MM.1S (cell line): ENCODE measurements at regions not wholly inside any gene's neighbourhood (a gene's known extent, or its start where the extent isn't known, plus 50 kb on each side); places are given as distances from the start of the nearest gene placed in this dataset.

Source experiments
- DNase-seq: peaks from one replicate; pipeline ENCODE4 v3.0.0-alpha.2; 2015
- H2AFZ ChIP-seq: fragments of 300-600 bp; sonication (generic); 2 replicates; pipeline ENCODE4 v1.6.0; 2016; ENCODE audit warnings: antibody characterized with exemption, low read length
- H3F3A ChIP-seq: fragments of 300-600 bp; sonication (generic); 2 replicates; pipeline ENCODE4 v1.6.1; 2016; ENCODE audit warnings: mild to moderate bottlenecking, antibody characterized with exemption, low read length, moderate library complexity, mixed read lengths; ENCODE audit not compliant: insufficient read depth
- H3K27ac ChIP-seq: fragments of 300-600 bp; sonication (generic); 2 replicates; pipeline ENCODE4 v1.5.1; 2016; ENCODE audit warnings: mild to moderate bottlenecking, low read length
- H3K27me3 ChIP-seq: fragments of 300-600 bp; sonication (generic); replicated peaks from 2 replicates; pipeline ENCODE4 v1.6.0; 2016; ENCODE audit warnings: low read length; ENCODE audit not compliant: insufficient read depth
- H3K36me3 ChIP-seq: fragments of 300-600 bp; sonication (generic); replicated peaks from 2 replicates; pipeline ENCODE4 v1.6.1; 2016; ENCODE audit warnings: mild to moderate bottlenecking, low read length, mixed read lengths; ENCODE audit not compliant: insufficient read depth
- H3K4me1 ChIP-seq: fragments of 300-600 bp; sonication (generic); 2 replicates; pipeline ENCODE4 v1.6.1; 2016; ENCODE audit warnings: low read length, mixed read lengths
- H3K4me2 ChIP-seq: fragments of 300-600 bp; sonication (generic); 2 replicates; pipeline ENCODE4 v1.6.0; 2016; ENCODE audit warnings: low read depth, low read length
- H3K4me3 ChIP-seq: fragments of 300-600 bp; sonication (generic); 2 replicates; pipeline ENCODE4 v1.5.1; 2016; ENCODE audit warnings: low read length, mixed read lengths
- H3K79me2 ChIP-seq: fragments of 300-600 bp; sonication (generic); 2 replicates; pipeline ENCODE4 v1.6.1; 2016; ENCODE audit warnings: mixed run types, low read length, mixed read lengths
- H3K9ac ChIP-seq: fragments of 300-600 bp; sonication (generic); 2 replicates; pipeline ENCODE4 v1.6.1; 2016; ENCODE audit warnings: low read length, mixed read lengths
- H3K9me2 ChIP-seq: fragments of 300-600 bp; sonication (generic); replicated peaks from 2 replicates; pipeline ENCODE4 v1.6.1; 2016; ENCODE audit warnings: mild to moderate bottlenecking, low read length, mixed read lengths; ENCODE audit not compliant: insufficient read depth
- H3K9me3 ChIP-seq: fragments of 300-600 bp; sonication (generic); replicated peaks from 2 replicates; pipeline ENCODE4 v1.6.1; 2016; ENCODE audit warnings: mild to moderate bottlenecking, low read length, mixed read lengths; ENCODE audit not compliant: insufficient read depth
- H4K20me1 ChIP-seq: fragments of 300-600 bp; sonication (generic); 2 replicates; pipeline ENCODE4 v1.6.1; 2016; ENCODE audit warnings: mild to moderate bottlenecking, low read length, moderate library complexity, mixed read lengths; ENCODE audit not compliant: insufficient read depth
- EZH2 ChIP-seq: fragments of 300-600 bp; sonication (generic); optimal IDR thresholded peaks from 2 replicates; pipeline ENCODE3; 2017; ENCODE audit warnings: low read depth, mild to moderate bottlenecking, antibody characterized with exemption, low read length, mixed read lengths
- EZH2phosphoT487 ChIP-seq: fragments of 300-600 bp; sonication (generic); IDR thresholded peaks from 2 replicates; pipeline ENCODE4 v1.6.1; 2018; ENCODE audit warnings: antibody characterized with exemption, low read length
- TF ChIP-seq, protein P1 (sequence below): fragments of 300-600 bp; sonication (generic); IDR thresholded peaks from 2 replicates; pipeline ENCODE4 v1.5.1; 2016; ENCODE audit warnings: antibody characterized with exemption, low read length, mixed read lengths

DNA sequence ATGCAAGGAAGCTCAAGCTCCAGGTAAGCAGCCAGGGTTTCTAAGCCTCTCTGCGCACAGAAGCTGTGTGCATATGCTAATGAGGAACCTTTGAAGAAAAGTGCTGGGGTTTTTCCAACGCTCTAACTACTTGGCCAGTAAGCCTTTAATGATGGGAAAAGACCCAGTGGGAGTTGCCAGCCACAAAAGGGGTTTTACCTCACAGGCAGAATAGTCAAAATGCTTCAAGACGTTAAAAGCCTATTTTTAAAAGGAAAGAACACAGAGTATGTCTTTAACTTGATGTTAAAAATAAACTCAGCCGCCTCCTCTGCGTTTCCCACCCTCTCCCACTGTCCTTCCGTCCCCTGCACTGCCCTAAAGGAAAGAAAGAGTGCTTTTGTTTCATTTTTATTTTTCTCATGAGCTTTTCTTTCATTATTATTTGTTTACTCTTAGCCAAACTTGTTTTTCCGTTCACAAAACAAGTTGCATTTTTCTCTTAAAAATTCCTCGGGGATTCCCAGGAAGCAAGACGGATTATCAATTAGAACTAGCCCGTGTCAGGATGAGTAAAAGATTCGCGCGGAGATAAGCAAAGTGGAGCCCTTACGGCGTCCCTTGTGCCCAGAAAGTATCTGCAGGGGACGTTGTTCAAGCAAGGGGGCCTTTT lies 209.8 kb upstream of the NUDT4 start:
- peak; percentile 49 for DNase-seq
- Histone ChIP-seq H3K9me3 (no peaks in the 10 kb centered on the region), H3K9ac (peak overlapping the region; percentile 42; the same call in 1 of the 2 replicates), H3K79me2 (no peaks in the 10 kb centered on the region), H3F3A (peaks cover 6% of the 10 kb centered on the region; the same call in 1 of the 2 replicates), H3K4me3 (peak overlapping the region; percentile 59), H3K9me2 (no peaks in the 10 kb centered on the region), H3K36me3 (no peaks in the 10 kb centered on the region), H3K4me2 (peak overlapping the region; percentile 77), H4K20me1 (no peaks in the 10 kb centered on the region), H3K27ac (peak overlapping the region; percentile 9; the same call in 1 of the 2 replicates), H3K4me1 (peaks cover 16% of the 10 kb centered on the region), H2AFZ (peak overlapping the region; percentile 77), H3K27me3 (no peaks in the 10 kb centered on the region)
- TF ChIP-seq EZH2phosphoT487 (no peak), EZH2 (no peak)
- TF ChIP-seq, protein P1, sequence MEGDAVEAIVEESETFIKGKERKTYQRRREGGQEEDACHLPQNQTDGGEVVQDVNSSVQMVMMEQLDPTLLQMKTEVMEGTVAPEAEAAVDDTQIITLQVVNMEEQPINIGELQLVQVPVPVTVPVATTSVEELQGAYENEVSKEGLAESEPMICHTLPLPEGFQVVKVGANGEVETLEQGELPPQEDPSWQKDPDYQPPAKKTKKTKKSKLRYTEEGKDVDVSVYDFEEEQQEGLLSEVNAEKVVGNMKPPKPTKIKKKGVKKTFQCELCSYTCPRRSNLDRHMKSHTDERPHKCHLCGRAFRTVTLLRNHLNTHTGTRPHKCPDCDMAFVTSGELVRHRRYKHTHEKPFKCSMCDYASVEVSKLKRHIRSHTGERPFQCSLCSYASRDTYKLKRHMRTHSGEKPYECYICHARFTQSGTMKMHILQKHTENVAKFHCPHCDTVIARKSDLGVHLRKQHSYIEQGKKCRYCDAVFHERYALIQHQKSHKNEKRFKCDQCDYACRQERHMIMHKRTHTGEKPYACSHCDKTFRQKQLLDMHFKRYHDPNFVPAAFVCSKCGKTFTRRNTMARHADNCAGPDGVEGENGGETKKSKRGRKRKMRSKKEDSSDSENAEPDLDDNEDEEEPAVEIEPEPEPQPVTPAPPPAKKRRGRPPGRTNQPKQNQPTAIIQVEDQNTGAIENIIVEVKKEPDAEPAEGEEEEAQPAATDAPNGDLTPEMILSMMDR: no peak

DNA sequence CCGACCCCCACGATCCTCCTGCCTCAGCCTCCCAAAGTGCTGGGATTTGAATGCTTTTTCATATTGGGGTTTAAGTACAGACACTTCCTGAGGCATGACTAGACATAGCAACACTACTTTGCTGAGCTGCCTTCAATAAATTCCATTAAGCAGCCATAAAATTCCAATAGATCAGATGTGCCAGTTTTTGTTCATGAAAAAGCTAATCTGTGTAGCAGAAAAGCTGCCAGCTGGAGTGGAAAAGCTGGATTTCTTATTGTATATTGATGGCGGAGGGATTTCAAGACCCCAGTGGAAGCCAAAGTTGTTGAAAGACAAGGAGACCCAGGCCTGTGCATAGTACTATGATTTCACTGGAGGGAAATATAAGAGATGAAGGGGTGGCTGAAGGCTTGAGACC lies 209.0 kb upstream of the NUDT4 start:
- no peaks in the 10 kb centered on the region for H4K20me1 ChIP-seq
- no peak overlapping the region for H2AFZ ChIP-seq
- H3K4me1 ChIP-seq: peaks cover 16% of the 10 kb centered on the region
- DNase-seq: no peak
- TF ChIP-seq EZH2 (no peak), EZH2phosphoT487 (no peak)
- TF ChIP-seq, protein P1: no peak
- H3K9me2 ChIP-seq: no peaks in the 10 kb centered on the region
- H3F3A ChIP-seq: peaks cover 6% of the 10 kb centered on the region; the same call in 1 of the 2 replicates
- no peak overlapping the region for H3K4me3 ChIP-seq
- H3K27ac ChIP-seq: no peak overlapping the region
- H3K4me2 ChIP-seq: no peak overlapping the region
- no peaks in the 10 kb centered on the region for H3K27me3 ChIP-seq
- no peak overlapping the region for H3K9ac ChIP-seq
- no peaks in the 10 kb centered on the region for H3K36me3 ChIP-seq
- no peaks in the 10 kb centered on the region for H3K9me3 ChIP-seq
- H3K79me2 ChIP-seq: no peaks in the 10 kb centered on the region

DNA sequence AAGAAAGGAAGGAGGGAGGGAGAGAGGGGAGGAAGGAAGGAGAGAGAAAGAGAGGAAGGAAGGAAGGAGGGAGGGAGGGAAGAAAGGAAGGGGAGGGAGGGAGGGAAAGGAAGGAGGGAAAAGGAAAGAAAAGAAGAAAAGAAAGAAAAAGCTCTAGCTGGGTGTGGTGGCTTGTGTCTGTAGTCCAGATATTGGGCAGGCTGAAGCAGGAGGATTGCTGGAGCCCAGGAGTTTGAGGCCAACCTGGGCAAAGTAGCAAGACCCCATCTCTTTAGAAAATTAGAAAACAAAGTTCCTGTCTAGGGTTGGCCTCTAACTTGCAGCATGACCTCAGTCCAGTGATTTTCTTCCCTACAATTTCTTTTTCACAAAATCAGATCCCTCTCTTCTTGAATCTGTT lies 208.2 kb upstream of the NUDT4 start:
- Histone ChIP-seq H3K4me3 (no peak overlapping the region), H3K27ac (no peak overlapping the region), H4K20me1 (no peaks in the 10 kb centered on the region)

More for the DNA sequence above, 208.2 kb upstream of the NUDT4 start:
- no peak for DNase-seq
- Histone ChIP-seq H3F3A (peaks cover 6% of the 10 kb centered on the region; the same call in 1 of the 2 replicates), H3K9ac (no peak overlapping the region), H3K4me2 (no peak overlapping the region), H3K27me3 (no peaks in the 10 kb centered on the region), H3K79me2 (no peaks in the 10 kb centered on the region), H3K36me3 (no peaks in the 10 kb centered on the region), H3K4me1 (peaks cover 16% of the 10 kb centered on the region), H3K9me2 (no peaks in the 10 kb centered on the region), H3K9me3 (no peaks in the 10 kb centered on the region), H2AFZ (no peak overlapping the region)
- TF ChIP-seq EZH2phosphoT487 (no peak), EZH2 (no peak)
- TF ChIP-seq, protein P1: no peak
